ENCODE measurements at regions not wholly inside any gene's neighbourhood (a gene's known extent, or its start where the extent isn't known, plus 50 kb on each side); places are given as distances from the start of the nearest gene placed in this dataset.
"Not testable (repeated sequence)": the region's sequence is repeated elsewhere in the genome, so short reads cannot be mapped to it uniquely, and the experiment has no call there.

- intact Hi-C loops (cut with micrococcal nuclease; ENCODE audit: unreplicated experiment); DNase-seq (ENCODE audit: low read depth, low spot score); in situ Hi-C loops (cut with HindIII; ENCODE audit: low pct_unique_long_range_greater_than_20kb, low sequenced_read_pairs); H3K9me3 ChIP-seq (ENCODE audit: control insufficient read depth, insufficient read depth, low read depth, low read length); H3K27me3 ChIP-seq (ENCODE audit: control insufficient read depth, insufficient read depth, low read length); BruUV-seq (replicated peaks); CTCF ChIA-PET; POLR2A ChIA-PET; H3K36me3 ChIP-seq (ENCODE audit: control insufficient read depth, insufficient read depth, low read length); ATAC-seq; H3K4me1 ChIP-seq (ENCODE audit: control insufficient read depth, insufficient read depth, low read length); H3K27ac ChIP-seq (ENCODE audit: low read length); H3K4me3 ChIP-seq (ENCODE audit: low read depth in 2 of 2, low read length in 2 of 2): not testable (repeated sequence)
- peak; percentile 36 for TF ChIP-seq CTCF (IDR thresholded peaks at IDR 0.05)
Measured at GRCh38 chr2:90237923-90238361, 1546.5 kb downstream of the RPIA start.

GRCh38 chr2:90238505-90239230, 1547.2 kb downstream of the RPIA start:
- H3K27me3 ChIP-seq (ENCODE audit: control insufficient read depth, insufficient read depth, low read length); intact Hi-C loops (cut with micrococcal nuclease; ENCODE audit: unreplicated experiment); H3K4me1 ChIP-seq (ENCODE audit: control insufficient read depth, insufficient read depth, low read length); H3K36me3 ChIP-seq (ENCODE audit: control insufficient read depth, insufficient read depth, low read length); POLR2A ChIA-PET; DNase-seq (ENCODE audit: low read depth, low spot score); H3K4me3 ChIP-seq (ENCODE audit: low read depth in 2 of 2, low read length in 2 of 2); ATAC-seq; BruUV-seq (replicated peaks); H3K27ac ChIP-seq (ENCODE audit: low read length); CTCF ChIA-PET; in situ Hi-C loops (cut with HindIII; ENCODE audit: low pct_unique_long_range_greater_than_20kb, low sequenced_read_pairs); H3K9me3 ChIP-seq (ENCODE audit: control insufficient read depth, insufficient read depth, low read depth, low read length): not testable (repeated sequence)

- TF ChIP-seq CTCF (IDR thresholded peaks at IDR 0.05) = peak; percentile 29
- ATAC-seq; BruUV-seq (replicated peaks); intact Hi-C loops (cut with micrococcal nuclease; ENCODE audit: unreplicated experiment); H3K9me3 ChIP-seq (ENCODE audit: control insufficient read depth, insufficient read depth, low read depth, low read length); H3K27ac ChIP-seq (ENCODE audit: low read length); CTCF ChIA-PET; H3K4me1 ChIP-seq (ENCODE audit: control insufficient read depth, insufficient read depth, low read length); H3K4me3 ChIP-seq (ENCODE audit: low read depth in 2 of 2, low read length in 2 of 2); POLR2A ChIA-PET; DNase-seq (ENCODE audit: low read depth, low spot score); H3K27me3 ChIP-seq (ENCODE audit: control insufficient read depth, insufficient read depth, low read length); H3K36me3 ChIP-seq (ENCODE audit: control insufficient read depth, insufficient read depth, low read length); in situ Hi-C loops (cut with HindIII; ENCODE audit: low pct_unique_long_range_greater_than_20kb, low sequenced_read_pairs): not testable (repeated sequence)
Measured at GRCh38 chr2:90239769-90240168, 1548.3 kb downstream of the RPIA start.

- intact Hi-C loops (cut with micrococcal nuclease; ENCODE audit: unreplicated experiment); H3K4me1 ChIP-seq (ENCODE audit: control insufficient read depth, insufficient read depth, low read length); H3K27ac ChIP-seq (ENCODE audit: low read length); H3K27me3 ChIP-seq (ENCODE audit: control insufficient read depth, insufficient read depth, low read length); ATAC-seq; H3K9me3 ChIP-seq (ENCODE audit: control insufficient read depth, insufficient read depth, low read depth, low read length); H3K36me3 ChIP-seq (ENCODE audit: control insufficient read depth, insufficient read depth, low read length); in situ Hi-C loops (cut with HindIII; ENCODE audit: low pct_unique_long_range_greater_than_20kb, low sequenced_read_pairs); DNase-seq (ENCODE audit: low read depth, low spot score); POLR2A ChIA-PET; H3K4me3 ChIP-seq (ENCODE audit: low read depth in 2 of 2, low read length in 2 of 2); CTCF ChIA-PET; BruUV-seq (replicated peaks): not testable (repeated sequence)
Measured at GRCh38 chr2:90244902-90245765, 1553.7 kb downstream of the RPIA start.

GRCh38 chr2:90248400-90248799, 1556.9 kb downstream of the RPIA start:
- CTCF ChIA-PET; H3K9me3 ChIP-seq (ENCODE audit: control insufficient read depth, insufficient read depth, low read depth, low read length); BruUV-seq (replicated peaks); H3K4me1 ChIP-seq (ENCODE audit: control insufficient read depth, insufficient read depth, low read length); intact Hi-C loops (cut with micrococcal nuclease; ENCODE audit: unreplicated experiment); H3K36me3 ChIP-seq (ENCODE audit: control insufficient read depth, insufficient read depth, low read length); H3K27ac ChIP-seq (ENCODE audit: low read length); in situ Hi-C loops (cut with HindIII; ENCODE audit: low pct_unique_long_range_greater_than_20kb, low sequenced_read_pairs); ATAC-seq; H3K27me3 ChIP-seq (ENCODE audit: control insufficient read depth, insufficient read depth, low read length); DNase-seq (ENCODE audit: low read depth, low spot score); H3K4me3 ChIP-seq (ENCODE audit: low read depth in 2 of 2, low read length in 2 of 2); POLR2A ChIA-PET: not testable (repeated sequence)

GRCh38 chr2:90250350-90250749, 1558.9 kb downstream of the RPIA start:
- H3K27ac ChIP-seq (ENCODE audit: low read length); POLR2A ChIA-PET; CTCF ChIA-PET; H3K4me1 ChIP-seq (ENCODE audit: control insufficient read depth, insufficient read depth, low read length); H3K27me3 ChIP-seq (ENCODE audit: control insufficient read depth, insufficient read depth, low read length); in situ Hi-C loops (cut with HindIII; ENCODE audit: low pct_unique_long_range_greater_than_20kb, low sequenced_read_pairs); BruUV-seq (replicated peaks); H3K9me3 ChIP-seq (ENCODE audit: control insufficient read depth, insufficient read depth, low read depth, low read length); H3K4me3 ChIP-seq (ENCODE audit: low read depth in 2 of 2, low read length in 2 of 2); H3K36me3 ChIP-seq (ENCODE audit: control insufficient read depth, insufficient read depth, low read length); ATAC-seq; DNase-seq (ENCODE audit: low read depth, low spot score); intact Hi-C loops (cut with micrococcal nuclease; ENCODE audit: unreplicated experiment): not testable (repeated sequence)

All from Panc1 (cell line).